GM23338 (cell line): ENCODE measurements at regions not wholly inside any gene's neighbourhood (a gene's known extent, or its start where the extent isn't known, plus 50 kb on each side); places are given as distances from the start of the nearest gene placed in this dataset.

Experiments used
- ATAC-seq: fragments of 200-7000 bp; cut with Tn5 transposase; 3 replicates; pipeline ENCODE4 v1.9.1; 2020
- DNase-seq: peaks from one replicate; pipeline ENCODE4 v3.0.0-alpha.2; 2015; ENCODE audit warnings: low spot score
- H2AFZ ChIP-seq: fragments of 200-600 bp; sonication (generic); 2 replicates; pipeline ENCODE4 v1.8.0; 2016; ENCODE audit warnings: antibody characterized with exemption, mild to moderate bottlenecking, moderate library complexity
- H3F3A ChIP-seq: fragments of 200-600 bp; sonication (generic); replicated peaks from 2 replicates; pipeline ENCODE4 v1.8.0; 2017; ENCODE audit warnings: antibody characterized with exemption, mixed run types, low read depth
- H3K27ac ChIP-seq: fragments of 200-600 bp; sonication (generic); 2 replicates; pipeline ENCODE4 v1.6.1; 2016; ENCODE audit warnings: low read depth
- H3K27me3 ChIP-seq: fragments of 200-600 bp; sonication (generic); 2 replicates; pipeline ENCODE4 v1.8.0; 2016; ENCODE audit warnings: mild to moderate bottlenecking, mixed run types, moderate library complexity; ENCODE audit not compliant: insufficient read depth
- H3K36me3 ChIP-seq: fragments of 200-600 bp; sonication (generic); 2 replicates; pipeline ENCODE4 v1.8.0; 2016; ENCODE audit warnings: mild to moderate bottlenecking; ENCODE audit not compliant: insufficient read depth
- H3K4me1 ChIP-seq: fragments of 200-600 bp; sonication (generic); 2 replicates; pipeline ENCODE4 v1.8.0; 2016; ENCODE audit warnings: mild to moderate bottlenecking, moderate library complexity; ENCODE audit not compliant: insufficient read depth
- H3K4me2 ChIP-seq: fragments of 200-600 bp; sonication (generic); 2 replicates; pipeline ENCODE4 v1.7.1; 2017; ENCODE audit warnings: mixed run types
- H3K4me3 ChIP-seq: fragments of 200-600 bp; sonication (generic); 2 replicates; pipeline ENCODE4 v1.6.1; 2016; ENCODE audit warnings: mixed run types
- H3K79me2 ChIP-seq: fragments of 200-600 bp; sonication (generic); replicated peaks from 2 replicates; pipeline ENCODE4 v1.8.0; 2017; ENCODE audit warnings: mild to moderate bottlenecking; ENCODE audit not compliant: insufficient read depth
- H3K9me2 ChIP-seq: fragments of 200-600 bp; sonication (generic); 2 replicates; pipeline ENCODE4 v1.8.0; 2017; ENCODE audit not compliant: insufficient read depth
- H4K20me1 ChIP-seq: fragments of 200-600 bp; sonication (generic); replicated peaks from 2 replicates; pipeline ENCODE4 v1.8.0; 2017; ENCODE audit warnings: mild to moderate bottlenecking; ENCODE audit not compliant: insufficient read depth
- H3K27ac Mint-ChIP-seq: 2 replicates; pipeline ENCODE4 v1.8.0; 2020; ENCODE audit warnings: inconsistent platforms, mild to moderate bottlenecking, moderate library complexity, mixed read lengths
- H3K27me3 Mint-ChIP-seq: 3 replicates; pipeline ENCODE4 v1.8.0; 2022; ENCODE audit warnings: low read depth, mild to moderate bottlenecking, moderate library complexity, mixed read lengths, inconsistent platforms; ENCODE audit not compliant: insufficient read depth, poor library complexity
- H3K36me3 Mint-ChIP-seq: 3 replicates; pipeline ENCODE4 v1.8.0; 2021; ENCODE audit warnings: low read depth, mild to moderate bottlenecking, inconsistent platforms, moderate library complexity, mixed read lengths
- H3K4me1 Mint-ChIP-seq: 3 replicates; pipeline ENCODE4 v1.8.0; 2020; ENCODE audit warnings: mild to moderate bottlenecking, inconsistent platforms, mixed read lengths
- H3K4me3 Mint-ChIP-seq: 3 replicates; pipeline ENCODE4 v1.8.0; 2021; ENCODE audit warnings: moderate library complexity, mild to moderate bottlenecking, inconsistent platforms, mixed read lengths
- H3K9me3 Mint-ChIP-seq: 3 replicates; pipeline ENCODE4 v1.8.0; 2020; ENCODE audit warnings: moderate library complexity, mild to moderate bottlenecking, inconsistent platforms, mixed read lengths
- CREB1 ChIP-seq: fragments of 250-450 bp; sonication (Bioruptor Pico); IDR thresholded peaks from 2 replicates; pipeline ENCODE4 v1.5.0; 2020; ENCODE audit warnings: low read depth, mild to moderate bottlenecking, moderate library complexity
- EZH2 ChIP-seq: fragments of 200-600 bp; sonication (generic); IDR thresholded peaks from one replicate; pipeline ENCODE4 v1.8.0; 2017; ENCODE audit warnings: antibody characterized with exemption, mild to moderate bottlenecking, low read depth; ENCODE audit not compliant: unreplicated experiment
- EZH2phosphoT487 ChIP-seq: fragments of 200-600 bp; sonication (generic); IDR thresholded peaks from one replicate; pipeline ENCODE4 v1.8.1; 2018; ENCODE audit warnings: antibody characterized with exemption; ENCODE audit not compliant: unreplicated experiment
- JUNB ChIP-seq: IDR thresholded peaks from one replicate; pipeline ENCODE4 v1.6.1; 2016; ENCODE audit warnings: antibody characterized with exemption; ENCODE audit not compliant: unreplicated experiment
- NANOG ChIP-seq: IDR thresholded peaks from 2 replicates; pipeline ENCODE4 v1.6.1; 2016; ENCODE audit warnings: antibody characterized with exemption, borderline replicate concordance
- REST ChIP-seq: IDR thresholded peaks from one replicate; pipeline ENCODE4 v1.6.1; 2018; ENCODE audit warnings: antibody characterized with exemption; ENCODE audit not compliant: unreplicated experiment
- STAT1 ChIP-seq: IDR thresholded peaks from one replicate; pipeline ENCODE4 v1.6.1; 2016; ENCODE audit warnings: antibody characterized with exemption; ENCODE audit not compliant: unreplicated experiment
- ZNF114 ChIP-seq: fragments of 250-450 bp; sonication (Bioruptor Pico); IDR thresholded peaks from 2 replicates; pipeline ENCODE4 v1.5.0; 2020; ENCODE audit warnings: mild to moderate bottlenecking, moderate library complexity
- ZNF331 ChIP-seq: fragments of 250-450 bp; sonication (Bioruptor Pico); IDR thresholded peaks from 2 replicates; pipeline ENCODE4 v1.5.0; 2020; ENCODE audit warnings: low read depth, mild to moderate bottlenecking, moderate library complexity
- TF ChIP-seq, protein P1 (sequence below): IDR thresholded peaks from 2 replicates; pipeline ENCODE4 v1.6.1; 2016; ENCODE audit warnings: antibody characterized with exemption
- TF ChIP-seq, protein P2 (sequence below), 2 experiments: fragments of 200-600 bp in 1 of 2; sonication (generic) in 1 of 2; conservative IDR thresholded peaks; 2 replicates each; pipeline versions ENCODE4 v1.5.1 to v1.6.1; 2016 to 2017; ENCODE audit warnings: antibody characterized with exemption in 2 of 2, low read depth in 2 of 2, mild to moderate bottlenecking in 2 of 2, moderate library complexity in 1 of 2

- TF ChIP-seq, protein P1, sequence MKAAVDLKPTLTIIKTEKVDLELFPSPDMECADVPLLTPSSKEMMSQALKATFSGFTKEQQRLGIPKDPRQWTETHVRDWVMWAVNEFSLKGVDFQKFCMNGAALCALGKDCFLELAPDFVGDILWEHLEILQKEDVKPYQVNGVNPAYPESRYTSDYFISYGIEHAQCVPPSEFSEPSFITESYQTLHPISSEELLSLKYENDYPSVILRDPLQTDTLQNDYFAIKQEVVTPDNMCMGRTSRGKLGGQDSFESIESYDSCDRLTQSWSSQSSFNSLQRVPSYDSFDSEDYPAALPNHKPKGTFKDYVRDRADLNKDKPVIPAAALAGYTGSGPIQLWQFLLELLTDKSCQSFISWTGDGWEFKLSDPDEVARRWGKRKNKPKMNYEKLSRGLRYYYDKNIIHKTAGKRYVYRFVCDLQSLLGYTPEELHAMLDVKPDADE = no peak
- TF ChIP-seq ZNF114 (CRISPR knock-in tag) (no peak), EZH2 (no peak), CREB1 (CRISPR knock-in tag) (no peak)
- TF ChIP-seq, protein P2, sequence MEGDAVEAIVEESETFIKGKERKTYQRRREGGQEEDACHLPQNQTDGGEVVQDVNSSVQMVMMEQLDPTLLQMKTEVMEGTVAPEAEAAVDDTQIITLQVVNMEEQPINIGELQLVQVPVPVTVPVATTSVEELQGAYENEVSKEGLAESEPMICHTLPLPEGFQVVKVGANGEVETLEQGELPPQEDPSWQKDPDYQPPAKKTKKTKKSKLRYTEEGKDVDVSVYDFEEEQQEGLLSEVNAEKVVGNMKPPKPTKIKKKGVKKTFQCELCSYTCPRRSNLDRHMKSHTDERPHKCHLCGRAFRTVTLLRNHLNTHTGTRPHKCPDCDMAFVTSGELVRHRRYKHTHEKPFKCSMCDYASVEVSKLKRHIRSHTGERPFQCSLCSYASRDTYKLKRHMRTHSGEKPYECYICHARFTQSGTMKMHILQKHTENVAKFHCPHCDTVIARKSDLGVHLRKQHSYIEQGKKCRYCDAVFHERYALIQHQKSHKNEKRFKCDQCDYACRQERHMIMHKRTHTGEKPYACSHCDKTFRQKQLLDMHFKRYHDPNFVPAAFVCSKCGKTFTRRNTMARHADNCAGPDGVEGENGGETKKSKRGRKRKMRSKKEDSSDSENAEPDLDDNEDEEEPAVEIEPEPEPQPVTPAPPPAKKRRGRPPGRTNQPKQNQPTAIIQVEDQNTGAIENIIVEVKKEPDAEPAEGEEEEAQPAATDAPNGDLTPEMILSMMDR (conservative IDR thresholded peaks at IDR 0.05; ENCODE audit: low read depth in 2 of 2) = no peak
Measured at GRCh38 chr10:33506391-33506790, 171.9 kb upstream of the NRP1 start (continued).

- ATAC-seq (no peak), DNase-seq (no peak)
- no peaks in the 10 kb centered on the region for H3K79me2 ChIP-seq
- Mint-ChIP-seq H3K27me3 (peaks cover 2% of the 10 kb centered on the region), H3K27ac (no peak overlapping the region), H3K4me3 (no peak overlapping the region), H3K4me1 (no peaks in the 10 kb centered on the region), H3K9me3 (peaks cover 12% of the 10 kb centered on the region), H3K36me3 (peaks cover 8% of the 10 kb centered on the region)
- H3K4me1 ChIP-seq = no peaks in the 10 kb centered on the region
- no peaks in the 10 kb centered on the region for H3K36me3 ChIP-seq
- H3K27ac ChIP-seq = no peak overlapping the region
- H3K4me2 ChIP-seq = no peak overlapping the region
- H3K9me2 ChIP-seq = peaks cover 16% of the 10 kb centered on the region
- no peaks in the 10 kb centered on the region for H3K27me3 ChIP-seq
- no peak overlapping the region for H3K4me3 ChIP-seq
- no peaks in the 10 kb centered on the region for H3F3A ChIP-seq
- no peaks in the 10 kb centered on the region for H4K20me1 ChIP-seq
- H2AFZ ChIP-seq = no peak overlapping the region
- TF ChIP-seq JUNB (no peak), EZH2phosphoT487 (no peak), CREB1 (CRISPR knock-in tag) (no peak), EZH2 (no peak), NANOG (no peak), STAT1 (no peak), REST (no peak), ZNF331 (CRISPR knock-in tag) (no peak)
- TF ChIP-seq, protein P1 = no peak
- TF ChIP-seq, protein P2 (conservative IDR thresholded peaks at IDR 0.05; ENCODE audit: low read depth in 2 of 2) = no peak
Measured at GRCh38 chr10:33501161-33501560, 166.7 kb upstream of the NRP1 start.
